ENCODE measurements at regions not wholly inside any gene's neighbourhood (a gene's known extent, or its start where the extent isn't known, plus 50 kb on each side); places are given as distances from the start of the nearest gene placed in this dataset.

GRCh38 chr5:124671193-124671592 is 75.2 kb downstream of the ZNF608 start:
- TF ChIP-seq CTCF (IDR thresholded peaks at IDR 0.05) (no peak), ZFX (IDR thresholded peaks at IDR 0.05; ENCODE audit: borderline replicate concordance) (no peak)

Measured in 22Rv1 (cell line).